ENCODE measurements at regions not wholly inside any gene's neighbourhood (a gene's known extent, or its start where the extent isn't known, plus 50 kb on each side); places are given as distances from the start of the nearest gene placed in this dataset.

- CTCF ChIA-PET = no interaction called here
- Mint-ChIP-seq H3K36me3 (ENCODE audit: insufficient read depth, unreplicated experiment) (no peaks in the 10 kb centered on the region), H3K9me3 (ENCODE audit: low read depth, unreplicated experiment) (no peaks in the 10 kb centered on the region), H3K27me3 (ENCODE audit: unreplicated experiment) (peaks cover 64% of the 10 kb centered on the region), H3K4me1 (ENCODE audit: low read depth, unreplicated experiment) (no peaks in the 10 kb centered on the region), H3K4me3 (ENCODE audit: low read depth, unreplicated experiment) (no peak overlapping the region), H3K27ac (ENCODE audit: unreplicated experiment) (no peak overlapping the region)
- intact Hi-C loops (cut with micrococcal nuclease; ENCODE audit: unreplicated experiment) = no loop called here
- no TSS peak for BruUV-seq (replicated peaks)
- no peak for DNase-seq
- no peak for TF ChIP-seq CTCF (IDR thresholded peaks at IDR 0.05; ENCODE audit: unreplicated experiment)
Measured at GRCh38 chr10:131830446-131831130, 70.2 kb upstream of the PPP2R2D start.

GRCh38 chr10:131831561-131831960, 69.2 kb upstream of the PPP2R2D start:
- no TSS peak for BruUV-seq (replicated peaks)
- no peaks in the 10 kb centered on the region for H3K36me3 Mint-ChIP-seq (ENCODE audit: insufficient read depth, unreplicated experiment)
- H3K4me1 Mint-ChIP-seq (ENCODE audit: low read depth, unreplicated experiment) = no peaks in the 10 kb centered on the region
- DNase-seq = no peak
- CTCF ChIA-PET = no interaction called here
- H3K4me3 Mint-ChIP-seq (ENCODE audit: low read depth, unreplicated experiment) = no peak overlapping the region
- no peaks in the 10 kb centered on the region for H3K9me3 Mint-ChIP-seq (ENCODE audit: low read depth, unreplicated experiment)
- H3K27me3 Mint-ChIP-seq (ENCODE audit: unreplicated experiment) = peaks cover 54% of the 10 kb centered on the region
- intact Hi-C loops (cut with micrococcal nuclease; ENCODE audit: unreplicated experiment) = no loop called here
- H3K27ac Mint-ChIP-seq (ENCODE audit: unreplicated experiment) = no peak overlapping the region
- TF ChIP-seq CTCF (IDR thresholded peaks at IDR 0.05; ENCODE audit: unreplicated experiment) = no peak

- CTCF ChIA-PET = no interaction called here
- H3K4me3 Mint-ChIP-seq (ENCODE audit: low read depth, unreplicated experiment) = no peak overlapping the region
- intact Hi-C loops (cut with micrococcal nuclease; ENCODE audit: unreplicated experiment) = no loop called here
- no peaks in the 10 kb centered on the region for H3K9me3 Mint-ChIP-seq (ENCODE audit: low read depth, unreplicated experiment)
- H3K27ac Mint-ChIP-seq (ENCODE audit: unreplicated experiment) = no peak overlapping the region
- H3K4me1 Mint-ChIP-seq (ENCODE audit: low read depth, unreplicated experiment) = no peaks in the 10 kb centered on the region
- peaks cover 54% of the 10 kb centered on the region for H3K27me3 Mint-ChIP-seq (ENCODE audit: unreplicated experiment)
- no peak for TF ChIP-seq CTCF (IDR thresholded peaks at IDR 0.05; ENCODE audit: unreplicated experiment)
- H3K36me3 Mint-ChIP-seq (ENCODE audit: insufficient read depth, unreplicated experiment) = no peaks in the 10 kb centered on the region
- BruUV-seq (replicated peaks) = no TSS peak
- no peak for DNase-seq
Measured at GRCh38 chr10:131832056-131832685, 68.6 kb upstream of the PPP2R2D start.

GRCh38 chr10:131833013-131833412, 67.8 kb upstream of the PPP2R2D start:
- CTCF ChIA-PET = no interaction called here
- BruUV-seq (replicated peaks) = no TSS peak
- DNase-seq = no peak
- Mint-ChIP-seq H3K4me3 (ENCODE audit: low read depth, unreplicated experiment) (no peak overlapping the region), H3K27me3 (ENCODE audit: unreplicated experiment) (peaks cover 47% of the 10 kb centered on the region), H3K9me3 (ENCODE audit: low read depth, unreplicated experiment) (no peaks in the 10 kb centered on the region), H3K4me1 (ENCODE audit: low read depth, unreplicated experiment) (no peaks in the 10 kb centered on the region), H3K27ac (ENCODE audit: unreplicated experiment) (no peak overlapping the region), H3K36me3 (ENCODE audit: insufficient read depth, unreplicated experiment) (no peaks in the 10 kb centered on the region)
- intact Hi-C loops (cut with micrococcal nuclease; ENCODE audit: unreplicated experiment) = no loop called here
- TF ChIP-seq CTCF (IDR thresholded peaks at IDR 0.05; ENCODE audit: unreplicated experiment) = no peak

All from Calu3 (cell line).